GM12872 (cell line): ENCODE measurements at regions not wholly inside any gene's neighbourhood (a gene's known extent, or its start where the extent isn't known, plus 50 kb on each side); places are given as distances from the start of the nearest gene placed in this dataset.

Experiments used
- CTCF ChIP-seq: IDR thresholded peaks from 3 replicates; pipeline ENCODE4 v1.5.1; 2011; ENCODE audit warnings: low read depth, mild to moderate bottlenecking, low read length, moderate library complexity; ENCODE audit not compliant: insufficient read depth

GRCh38 chr17:15078570-15078969 is 186.6 kb downstream of the PMP22 start:
- no peak for TF ChIP-seq CTCF

- no peak for TF ChIP-seq CTCF
Measured at GRCh38 chr17:15076991-15077663, 188.0 kb downstream of the PMP22 start.

GRCh38 chr17:15051933-15052332 is 213.2 kb downstream of the PMP22 start:
- TF ChIP-seq CTCF, result no peak

- no peak for TF ChIP-seq CTCF
Measured at GRCh38 chr17:15049795-15050160, 215.3 kb downstream of the PMP22 start.

- TF ChIP-seq CTCF, result no peak
Measured at GRCh38 chr17:15048933-15049794, 216.0 kb downstream of the PMP22 start.

GRCh38 chr17:15048381-15048780 is 216.7 kb downstream of the PMP22 start:
- TF ChIP-seq CTCF, result no peak

GRCh38 chr17:15042311-15042710 is 222.8 kb downstream of the PMP22 start:
- TF ChIP-seq CTCF, result no peak
